HG02885 (cell line): ENCODE measurements at regions not wholly inside any gene's neighbourhood (a gene's known extent, or its start where the extent isn't known, plus 50 kb on each side); places are given as distances from the start of the nearest gene placed in this dataset.
"Not testable (repeated sequence)": the region's sequence is repeated elsewhere in the genome, so short reads cannot be mapped to it uniquely, and the experiment has no call there.

Experiments
- ATAC-seq: cut with Tn5 transposase; IDR thresholded peaks from one replicate; pipeline ENCODE4 v1.9.1; 2021; ENCODE audit warnings: mild to moderate bottlenecking; ENCODE audit not compliant: unreplicated experiment, poor library complexity

- no peak for ATAC-seq
These were observed 217.5 kb upstream of the PLXNA2 start for GRCh38 chr1:208461680-208462079.

- no peak for ATAC-seq
These were observed 218.6 kb upstream of the PLXNA2 start for GRCh38 chr1:208462761-208463160.

- ATAC-seq: no peak
These were observed 221.1 kb upstream of the PLXNA2 start for GRCh38 chr1:208465266-208465665.

GRCh38 chr1:208465786-208466590 lies 221.8 kb upstream of the PLXNA2 start:
- no peak for ATAC-seq

DNA sequence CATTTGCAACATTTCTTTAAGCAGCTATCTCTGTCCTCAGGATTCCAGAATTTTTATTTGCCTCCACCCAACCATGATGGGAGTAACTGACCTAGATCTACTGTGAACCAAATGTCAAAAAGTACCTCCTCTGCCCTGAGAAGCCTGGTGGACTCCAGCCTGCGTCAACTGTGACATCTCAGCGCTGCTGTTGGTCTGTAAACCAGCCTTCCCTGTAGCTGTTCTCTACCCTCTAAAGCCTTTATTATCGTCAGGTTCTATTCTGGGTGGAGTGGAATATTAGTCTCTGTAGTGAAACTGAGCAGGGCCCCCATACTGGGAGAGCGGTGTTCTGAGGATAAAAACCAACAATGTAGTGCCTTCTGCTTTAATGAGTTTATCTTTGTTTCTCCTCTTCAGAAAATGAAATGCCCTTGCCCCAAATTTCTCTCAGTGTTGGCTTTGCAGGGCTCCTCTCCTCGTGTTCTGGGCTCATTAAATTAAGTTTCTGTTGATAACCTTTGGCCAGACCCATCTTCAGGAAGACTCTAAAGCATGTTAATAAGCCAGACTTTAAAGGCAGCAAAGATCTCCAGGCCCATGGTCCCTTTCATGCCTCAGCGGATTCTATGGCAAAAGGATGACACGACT lies 223.1 kb upstream of the PLXNA2 start:
- ATAC-seq: no peak

DNA sequence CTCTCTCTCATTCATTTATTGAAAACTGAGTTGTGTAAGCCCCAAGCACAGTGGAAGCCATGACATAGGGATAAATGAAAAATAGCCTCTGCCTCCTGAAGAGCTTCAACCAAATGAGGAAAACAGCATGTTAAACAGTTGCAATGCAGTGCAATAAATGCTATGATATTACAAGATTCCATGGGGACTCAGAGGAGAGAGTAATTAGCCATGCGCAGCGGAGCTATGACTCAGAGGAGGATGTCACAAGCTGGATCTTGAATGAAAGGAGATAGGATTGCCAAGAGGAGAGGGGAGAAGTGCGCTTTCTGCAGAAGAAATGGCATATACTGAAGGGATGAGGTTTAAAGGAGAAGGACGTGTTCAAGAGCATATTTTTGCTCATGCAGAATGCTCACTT lies 231.3 kb upstream of the PLXNA2 start:
- no peak for ATAC-seq

DNA sequence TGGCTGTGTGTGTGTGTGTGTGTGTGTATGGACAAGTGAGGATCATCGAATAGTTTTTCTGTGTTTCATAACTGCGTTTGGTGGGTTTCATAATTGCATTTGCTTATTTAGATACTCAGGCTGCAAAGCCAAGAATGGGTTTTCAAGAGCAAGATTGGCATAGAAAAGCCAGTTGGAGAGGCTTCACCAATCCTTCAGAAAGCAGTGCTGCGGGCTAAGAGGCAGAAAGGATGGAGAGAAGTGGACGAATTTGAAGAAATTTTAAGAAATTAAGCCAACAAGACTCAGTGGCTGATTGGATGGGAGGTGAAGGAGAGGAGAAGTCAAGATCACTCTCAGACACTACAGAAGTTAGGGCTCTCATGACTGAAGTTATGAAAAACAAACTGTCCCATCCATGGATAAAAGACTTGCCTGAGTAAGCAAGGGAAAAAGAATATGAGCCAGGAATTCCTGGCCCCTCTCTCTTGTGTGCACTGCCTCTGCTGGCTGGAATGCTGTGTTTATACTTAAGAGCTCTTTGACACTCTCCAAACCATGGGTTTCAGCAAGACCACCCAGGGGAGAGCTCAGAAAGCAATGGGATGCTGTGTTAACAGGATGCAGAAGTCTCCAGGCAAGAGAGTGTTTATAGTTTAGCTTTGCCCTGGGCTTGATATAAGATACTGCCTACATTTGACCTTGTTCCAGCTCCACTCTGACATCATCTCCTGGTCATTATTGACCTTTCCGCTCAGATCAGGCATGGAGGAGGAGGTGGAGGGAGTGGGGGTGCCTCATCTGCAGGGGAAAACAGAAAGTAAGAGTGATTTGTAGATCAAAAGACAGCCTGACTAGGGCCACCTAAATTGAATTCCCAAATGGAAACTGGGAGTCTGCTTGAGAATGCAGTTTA lies 232.0 kb upstream of the PLXNA2 start:
- ATAC-seq: no peak

GRCh38 chr1:208476846-208477170 lies 232.6 kb upstream of the PLXNA2 start:
- ATAC-seq: no peak

DNA sequence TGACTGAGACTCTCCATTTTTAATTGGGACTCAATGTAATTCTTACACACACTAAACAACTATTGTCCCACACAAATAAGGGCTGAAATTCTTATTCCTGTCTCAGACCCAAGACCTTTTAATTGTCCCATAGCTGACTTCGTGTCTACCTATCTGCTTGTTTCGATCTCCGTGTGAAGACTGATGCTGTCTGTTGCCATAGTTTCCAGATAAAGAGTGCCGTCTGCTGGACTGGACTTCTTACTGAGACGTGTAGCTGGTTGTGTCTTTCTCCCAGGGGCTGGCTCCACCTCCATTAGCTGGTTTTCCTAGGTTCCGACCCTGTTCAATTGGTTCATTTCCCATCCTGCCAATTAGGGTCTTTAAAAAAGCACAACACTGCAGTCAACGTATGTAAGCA lies 235.3 kb upstream of the PLXNA2 start:
- ATAC-seq: no peak

DNA sequence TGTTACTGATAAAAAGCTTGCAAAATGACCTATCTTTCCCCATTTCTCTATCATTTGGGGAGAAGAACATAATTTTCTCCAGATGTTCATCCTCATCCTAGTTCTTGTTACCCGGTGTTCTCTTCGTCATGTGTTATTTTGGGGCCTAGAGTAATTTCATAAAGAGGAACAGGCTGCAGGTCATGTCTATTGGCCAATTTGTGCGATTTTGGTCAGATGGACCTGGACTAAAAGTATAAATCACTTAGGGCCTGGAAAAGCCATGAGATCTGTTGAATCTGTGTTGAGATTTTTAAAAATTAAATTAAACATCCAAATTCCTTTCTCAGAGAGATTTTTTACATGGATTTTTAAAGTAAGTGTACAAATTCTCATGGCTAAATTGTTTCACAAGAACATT lies 241.3 kb upstream of the PLXNA2 start:
- no peak for ATAC-seq

DNA sequence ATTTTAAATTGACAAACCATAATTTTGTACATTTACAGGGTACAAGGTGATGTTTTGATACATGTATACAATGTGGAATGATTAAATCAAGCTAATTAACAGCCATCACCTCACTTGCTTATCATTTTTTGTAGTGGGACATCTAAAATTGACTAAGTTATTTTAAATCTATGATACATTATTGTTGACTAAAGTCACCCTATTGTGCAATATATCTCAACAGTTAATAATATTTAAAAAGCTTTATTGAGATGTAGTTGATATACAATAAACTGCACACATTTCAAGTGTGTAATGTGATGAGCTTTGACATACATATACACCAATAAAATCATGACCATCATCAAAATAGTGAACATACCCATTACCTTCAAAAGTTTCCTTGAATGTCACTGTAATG lies 242.5 kb upstream of the PLXNA2 start:
- ATAC-seq: no peak

DNA sequence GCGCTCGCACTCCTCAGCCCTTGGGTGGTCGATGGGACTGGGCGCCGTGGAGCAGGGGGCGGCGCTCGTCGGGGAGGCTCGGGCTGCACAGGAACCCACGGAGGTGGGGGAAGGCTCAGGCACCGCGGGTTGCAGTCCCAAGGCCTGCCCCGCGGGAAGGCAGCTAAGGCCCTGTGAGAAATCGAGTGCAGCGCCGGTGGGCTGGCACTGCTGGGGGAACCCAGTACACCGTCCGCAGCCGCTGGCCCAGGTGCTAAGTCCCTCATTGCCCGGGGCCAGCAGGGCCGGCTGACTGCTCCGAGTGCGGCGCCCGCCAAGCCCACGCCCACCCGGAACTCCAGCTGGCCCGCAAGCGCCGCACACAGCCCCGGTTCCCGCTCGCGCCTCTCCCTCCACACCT lies 244.2 kb upstream of the PLXNA2 start:
- ATAC-seq: not testable (repeated sequence)

- ATAC-seq: no peak
These were observed 252.5 kb upstream of the PLXNA2 start for GRCh38 chr1:208496467-208497371.

DNA sequence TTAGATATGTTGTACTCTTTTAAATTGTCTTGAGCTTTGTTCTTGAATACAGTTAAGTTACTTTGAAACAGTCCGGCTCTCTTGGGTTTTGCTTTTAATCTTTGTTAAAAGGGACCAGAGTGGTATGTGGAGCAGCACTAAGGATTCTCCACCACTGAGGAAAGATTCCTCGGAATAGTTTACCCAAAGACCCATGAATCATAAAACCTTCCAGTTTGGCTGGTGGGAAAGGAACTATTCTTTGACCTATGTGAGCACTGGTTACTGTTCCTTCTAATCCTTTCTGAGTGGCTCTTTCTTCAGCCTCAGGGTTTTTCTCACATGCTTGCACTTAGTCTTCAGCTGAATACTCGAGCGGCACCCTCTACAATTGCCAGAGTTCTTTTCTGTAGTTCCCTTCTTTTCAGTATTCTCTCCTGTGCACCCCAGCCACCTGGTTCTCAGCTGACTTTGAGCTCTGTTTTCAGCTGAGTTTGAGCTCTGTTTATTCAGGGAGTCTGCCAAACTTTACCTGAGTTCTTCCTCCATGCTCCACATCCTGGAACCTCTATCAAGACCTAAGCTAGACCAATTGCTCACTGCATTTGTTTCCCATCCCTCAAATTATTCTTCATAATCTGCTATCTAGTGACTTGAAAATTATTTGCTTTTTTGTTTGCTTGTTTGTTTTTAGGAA lies 253.8 kb upstream of the PLXNA2 start:
- no peak for ATAC-seq

- ATAC-seq: no peak
These were observed 254.8 kb upstream of the PLXNA2 start for GRCh38 chr1:208499026-208499425.

GRCh38 chr1:208499601-208500000 lies 255.4 kb upstream of the PLXNA2 start:
- no peak for ATAC-seq

DNA sequence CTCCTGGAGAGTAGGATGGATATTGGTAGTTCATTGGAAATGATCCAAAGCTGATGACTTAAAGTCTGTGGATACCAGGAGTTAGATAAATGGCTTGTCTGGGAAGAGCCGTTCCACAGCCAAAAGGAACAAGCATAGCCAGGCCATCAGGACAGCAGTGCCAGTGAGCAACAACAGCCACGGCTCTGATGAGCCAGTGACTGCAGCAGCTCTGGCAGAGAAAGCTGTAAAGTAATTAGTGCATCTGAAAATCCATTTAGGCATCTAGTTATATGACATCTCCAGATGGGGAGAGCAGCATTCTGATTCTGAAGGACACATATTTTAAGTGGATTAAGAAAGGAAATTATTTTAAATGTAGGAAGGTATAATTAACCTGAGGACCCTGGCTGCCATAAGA lies 256.2 kb upstream of the PLXNA2 start:
- no peak for ATAC-seq

GRCh38 chr1:208501542-208501941 lies 257.4 kb upstream of the PLXNA2 start:
- ATAC-seq: no peak

DNA sequence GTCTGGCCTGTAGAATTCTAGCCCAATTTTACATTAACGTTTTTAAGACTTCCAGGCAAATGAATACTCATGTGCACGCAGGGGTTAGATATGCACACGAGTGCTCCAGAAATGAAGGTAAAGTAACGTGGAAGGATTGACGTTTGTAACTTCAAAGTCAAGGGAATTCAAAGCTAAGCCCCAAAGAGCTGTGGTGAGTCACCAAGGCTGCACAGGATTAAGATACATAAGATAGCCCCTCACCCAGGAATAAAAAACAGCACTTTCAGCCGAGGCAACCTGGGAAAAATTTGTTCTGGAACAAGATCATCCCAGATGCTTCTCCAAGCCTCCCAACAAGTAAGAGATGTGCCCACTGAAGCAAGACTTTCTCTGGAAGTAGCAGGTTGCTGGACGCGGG lies 259.6 kb upstream of the PLXNA2 start:
- ATAC-seq: no peak

- ATAC-seq: no peak
These were observed 262.6 kb upstream of the PLXNA2 start for GRCh38 chr1:208506812-208507211.
